ENCODE measurements at regions not wholly inside any gene's neighbourhood (a gene's known extent, or its start where the extent isn't known, plus 50 kb on each side); places are given as distances from the start of the nearest gene placed in this dataset.
"Not testable (repeated sequence)": the region's sequence is repeated elsewhere in the genome, so short reads cannot be mapped to it uniquely, and the experiment has no call there.

DNA sequence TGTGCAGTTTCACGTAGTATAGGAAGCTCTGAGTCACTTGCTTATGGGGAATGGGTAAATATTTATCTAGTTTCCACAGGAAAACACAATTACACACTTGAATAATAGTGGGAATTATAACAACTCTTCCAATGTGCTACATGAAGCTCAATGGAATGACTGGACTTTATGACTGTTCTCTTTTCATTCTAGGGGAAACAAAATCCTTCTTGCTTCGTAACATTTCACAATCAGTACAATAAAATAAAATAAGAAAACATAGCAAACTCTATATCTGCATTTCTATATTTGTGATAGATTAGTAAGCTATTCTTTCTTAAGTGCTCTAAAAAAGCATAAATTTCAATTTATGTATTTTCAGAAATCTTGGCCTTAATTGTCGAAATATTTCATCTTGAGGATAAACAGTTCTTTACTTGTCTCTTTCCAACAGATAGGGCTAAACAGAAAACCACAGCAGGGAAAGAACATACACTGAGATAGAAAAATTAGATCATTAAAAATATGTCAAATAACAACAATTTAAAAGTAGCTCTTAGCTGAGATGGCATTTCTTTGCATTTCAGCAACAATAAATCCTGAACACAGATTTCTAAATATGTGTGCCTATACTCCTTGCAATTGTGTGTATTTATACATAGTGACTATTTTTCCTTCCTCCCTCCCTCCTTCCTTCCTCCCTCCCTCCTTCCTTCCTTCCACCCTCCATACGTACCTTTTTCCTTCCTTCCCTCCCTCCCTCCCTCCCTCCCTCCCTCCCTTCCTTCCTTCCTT lies 395.5 kb upstream of the KCNMB2 start:
- Histone ChIP-seq H3K36me3 (no peaks in the 10 kb centered on the region), H3K9me3 (no peaks in the 10 kb centered on the region), H3K4me1 (no peaks in the 10 kb centered on the region), H3K4me3 (ENCODE audit: low read depth, low read length) (no peak overlapping the region), H3K27me3 (no peaks in the 10 kb centered on the region)
- DNase-seq, result no peak
- TF ChIP-seq, protein P1, sequence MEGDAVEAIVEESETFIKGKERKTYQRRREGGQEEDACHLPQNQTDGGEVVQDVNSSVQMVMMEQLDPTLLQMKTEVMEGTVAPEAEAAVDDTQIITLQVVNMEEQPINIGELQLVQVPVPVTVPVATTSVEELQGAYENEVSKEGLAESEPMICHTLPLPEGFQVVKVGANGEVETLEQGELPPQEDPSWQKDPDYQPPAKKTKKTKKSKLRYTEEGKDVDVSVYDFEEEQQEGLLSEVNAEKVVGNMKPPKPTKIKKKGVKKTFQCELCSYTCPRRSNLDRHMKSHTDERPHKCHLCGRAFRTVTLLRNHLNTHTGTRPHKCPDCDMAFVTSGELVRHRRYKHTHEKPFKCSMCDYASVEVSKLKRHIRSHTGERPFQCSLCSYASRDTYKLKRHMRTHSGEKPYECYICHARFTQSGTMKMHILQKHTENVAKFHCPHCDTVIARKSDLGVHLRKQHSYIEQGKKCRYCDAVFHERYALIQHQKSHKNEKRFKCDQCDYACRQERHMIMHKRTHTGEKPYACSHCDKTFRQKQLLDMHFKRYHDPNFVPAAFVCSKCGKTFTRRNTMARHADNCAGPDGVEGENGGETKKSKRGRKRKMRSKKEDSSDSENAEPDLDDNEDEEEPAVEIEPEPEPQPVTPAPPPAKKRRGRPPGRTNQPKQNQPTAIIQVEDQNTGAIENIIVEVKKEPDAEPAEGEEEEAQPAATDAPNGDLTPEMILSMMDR (IDR thresholded peaks at IDR 0.05; ENCODE audit: low read depth, low read length), result no peak

DNA sequence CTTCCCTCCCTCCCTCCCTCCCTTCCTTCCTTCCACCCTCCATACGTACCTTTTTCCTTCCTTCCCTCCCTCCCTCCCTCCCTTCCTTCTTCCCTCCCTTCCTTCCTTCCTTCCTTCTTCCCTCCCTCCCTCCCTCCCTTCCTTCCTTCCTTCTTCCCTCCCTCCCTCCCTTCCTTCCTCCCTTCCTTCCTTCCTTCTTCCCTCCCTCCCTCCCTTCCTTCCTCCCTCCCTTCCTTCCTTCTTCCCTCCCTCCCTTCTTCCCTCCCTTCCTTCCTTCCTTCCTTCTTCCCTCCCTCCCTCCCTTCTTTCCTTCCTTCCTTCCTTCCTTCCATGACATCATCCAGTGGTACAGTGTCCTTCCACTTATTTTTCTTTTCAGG lies 394.9 kb upstream of the KCNMB2 start:
- not testable (repeated sequence) for H3K27me3 ChIP-seq; DNase-seq; H3K36me3 ChIP-seq; H3K9me3 ChIP-seq; H3K4me3 ChIP-seq (ENCODE audit: low read depth, low read length); H3K4me1 ChIP-seq

DNA sequence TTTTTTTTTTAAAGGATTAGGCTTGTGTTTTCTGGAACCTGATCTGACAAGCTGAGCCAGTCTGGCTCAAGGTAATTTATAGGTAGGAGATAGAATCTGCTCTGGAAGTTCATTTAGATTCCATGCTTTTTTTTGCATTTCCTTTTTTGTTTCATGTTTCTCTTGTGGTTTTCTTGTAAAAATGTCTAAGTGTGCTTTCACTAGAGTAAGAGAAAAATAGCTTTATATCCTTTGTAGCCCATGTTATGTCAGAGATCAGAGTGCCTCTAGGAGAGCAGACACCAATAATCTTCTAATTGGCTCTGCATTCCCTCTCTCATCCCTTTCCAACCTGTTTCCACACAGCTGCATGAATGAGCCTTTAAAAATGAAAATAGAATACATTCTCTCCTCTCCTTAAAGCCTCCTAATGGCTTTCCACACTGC lies 389.8 kb upstream of the KCNMB2 start:
- TF ChIP-seq, protein P1 (IDR thresholded peaks at IDR 0.05; ENCODE audit: low read depth, low read length), result no peak
- no peaks in the 10 kb centered on the region for H3K9me3 ChIP-seq
- H3K4me3 ChIP-seq (ENCODE audit: low read depth, low read length), result no peak overlapping the region
- no peaks in the 10 kb centered on the region for H3K27me3 ChIP-seq
- DNase-seq, result no peak
- no peaks in the 10 kb centered on the region; the same call in 1 of the 2 replicates for H3K4me1 ChIP-seq
- H3K36me3 ChIP-seq, result no peaks in the 10 kb centered on the region

DNA sequence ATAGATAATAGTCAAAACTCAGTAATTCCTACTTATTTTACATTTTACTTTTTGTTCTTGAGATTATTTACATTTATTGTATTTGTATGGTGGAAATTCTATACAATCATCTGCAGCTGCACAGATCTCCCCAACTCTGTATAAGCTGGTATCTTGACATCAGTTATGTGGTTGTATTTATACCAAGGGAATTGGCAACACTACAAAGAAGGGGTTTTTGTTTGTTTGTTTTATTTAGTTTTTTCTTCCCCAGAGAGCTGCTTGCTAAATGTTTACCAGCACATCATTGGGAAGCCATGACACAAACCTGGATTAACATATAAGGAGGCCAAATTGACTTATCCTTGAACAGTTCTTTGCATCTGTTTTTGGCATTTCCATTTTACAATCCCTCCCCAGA lies 389.2 kb upstream of the KCNMB2 start:
- no peaks in the 10 kb centered on the region for H3K9me3 ChIP-seq
- no peaks in the 10 kb centered on the region; the same call in 1 of the 2 replicates for H3K4me1 ChIP-seq
- TF ChIP-seq, protein P1 (IDR thresholded peaks at IDR 0.05; ENCODE audit: low read depth, low read length), result no peak
- no peak for DNase-seq
- no peaks in the 10 kb centered on the region for H3K36me3 ChIP-seq
- no peaks in the 10 kb centered on the region for H3K27me3 ChIP-seq
- H3K4me3 ChIP-seq (ENCODE audit: low read depth, low read length), result no peak overlapping the region

DNA sequence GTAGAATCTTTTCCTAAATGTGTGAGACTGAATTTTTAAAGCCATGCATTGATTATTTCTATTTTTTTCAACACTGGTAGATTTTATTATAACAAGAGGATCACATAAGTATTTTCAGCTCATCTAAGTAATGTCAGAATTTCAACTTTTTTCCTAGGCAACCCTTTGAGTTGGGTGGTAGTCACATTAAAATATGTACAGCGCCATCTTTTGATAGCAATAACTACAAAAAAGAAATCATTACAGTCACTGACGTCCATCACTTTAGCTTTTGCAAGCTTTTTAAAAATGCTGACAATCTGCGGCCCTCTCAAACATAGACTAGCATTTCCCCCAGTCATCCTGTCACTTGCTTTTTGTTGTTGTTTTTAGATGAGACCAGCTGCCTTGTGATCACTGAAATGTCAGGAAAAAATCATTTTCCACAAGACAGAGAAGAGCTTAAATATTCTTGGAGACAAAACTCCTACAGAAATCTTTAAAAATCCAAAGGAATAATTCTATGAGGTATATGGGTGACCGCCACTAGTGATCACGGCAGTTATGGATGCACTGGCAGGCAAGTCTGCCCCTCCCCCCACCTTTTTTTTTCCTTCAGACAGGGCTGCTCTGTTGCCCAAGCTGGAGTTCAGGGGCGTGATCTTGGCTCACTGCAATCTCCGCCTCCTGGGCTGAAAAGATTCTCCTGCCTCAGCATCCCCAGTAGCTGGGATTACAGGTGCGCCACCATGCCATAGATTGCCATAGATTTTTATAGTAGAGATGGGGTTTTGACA lies 384.0 kb upstream of the KCNMB2 start:
- Histone ChIP-seq H3K4me1 (no peaks in the 10 kb centered on the region), H3K4me3 (ENCODE audit: low read depth, low read length) (no peak overlapping the region), H3K9me3 (no peaks in the 10 kb centered on the region), H3K27me3 (no peaks in the 10 kb centered on the region), H3K36me3 (no peaks in the 10 kb centered on the region)
- TF ChIP-seq, protein P1 (IDR thresholded peaks at IDR 0.05; ENCODE audit: low read depth, low read length), result peak; percentile 35
- peak; percentile 9 for DNase-seq

DNA sequence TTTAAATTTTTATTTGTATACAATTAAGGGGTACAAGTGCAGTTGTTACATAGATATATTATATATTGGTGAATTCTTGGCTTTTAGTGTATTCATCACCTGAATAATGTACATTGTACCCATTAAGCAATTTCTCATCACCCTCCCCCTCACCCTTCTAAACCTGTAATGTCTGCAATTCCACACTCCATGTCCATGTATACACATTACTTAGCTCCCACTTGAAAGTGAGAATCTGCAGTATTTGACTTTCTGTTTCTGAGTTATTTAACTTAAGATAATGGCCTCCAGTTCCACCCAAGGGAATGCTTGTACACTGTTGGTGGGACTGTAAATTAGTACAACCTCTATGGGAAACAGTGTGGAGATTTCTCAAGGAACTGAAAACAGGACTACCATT lies 383.2 kb upstream of the KCNMB2 start:
- Histone ChIP-seq H3K27me3 (no peaks in the 10 kb centered on the region), H3K9me3 (no peaks in the 10 kb centered on the region), H3K4me1 (no peaks in the 10 kb centered on the region), H3K4me3 (ENCODE audit: low read depth, low read length) (no peak overlapping the region), H3K36me3 (no peaks in the 10 kb centered on the region)
- DNase-seq, result no peak
- TF ChIP-seq, protein P1 (IDR thresholded peaks at IDR 0.05; ENCODE audit: low read depth, low read length), result no peak

Measured in BE2C (cell line).